Kidney glomerular epithelial cell (primary cell): ENCODE measurements at regions not wholly inside any gene's neighbourhood (a gene's known extent, or its start where the extent isn't known, plus 50 kb on each side); places are given as distances from the start of the nearest gene placed in this dataset.
A peak's percentile ranks its signal among the peaks of the same experiment; 100 is the strongest.

Source experiments
- DNase-seq: peaks from one replicate; lab custom pipeline; 2025; lab: John Stamatoyannopoulos, UW

GRCh38 chr18:32621034-32621433 lies 150.4 kb upstream of the GAREM1 start:
- DNase-seq: no peak

- DNase-seq: peak; percentile 74
These were observed 147.9 kb upstream of the GAREM1 start for GRCh38 chr18:32618546-32618945.

- no peak for DNase-seq
These were observed 143.1 kb upstream of the GAREM1 start for GRCh38 chr18:32613821-32614220.

- DNase-seq: no peak
These were observed 142.0 kb upstream of the GAREM1 start for GRCh38 chr18:32612651-32613050.

- DNase-seq: peak; percentile 82
These were observed 139.5 kb upstream of the GAREM1 start for GRCh38 chr18:32610176-32610575.

- no peak for DNase-seq
These were observed 137.1 kb upstream of the GAREM1 start for GRCh38 chr18:32607816-32608215.

GRCh38 chr18:32598144-32598543 lies 127.5 kb upstream of the GAREM1 start:
- DNase-seq: no peak

- DNase-seq: no peak
These were observed 125.8 kb upstream of the GAREM1 start for GRCh38 chr18:32596501-32596900.

GRCh38 chr18:32595832-32596231 lies 125.2 kb upstream of the GAREM1 start:
- DNase-seq: no peak

- no peak for DNase-seq
These were observed 117.5 kb upstream of the GAREM1 start for GRCh38 chr18:32588191-32588590.

- DNase-seq: no peak
These were observed 112.7 kb upstream of the GAREM1 start for GRCh38 chr18:32583431-32583830.

- peak; percentile 89 for DNase-seq
These were observed 111.8 kb upstream of the GAREM1 start for GRCh38 chr18:32582455-32582854.

- no peak for DNase-seq
These were observed 106.9 kb upstream of the GAREM1 start for GRCh38 chr18:32577561-32577960.

GRCh38 chr18:32576296-32576916 lies 105.7 kb upstream of the GAREM1 start:
- peak; percentile 23 for DNase-seq

GRCh38 chr18:32566960-32567359 lies 96.3 kb upstream of the GAREM1 start:
- DNase-seq: no peak

GRCh38 chr18:32553640-32554365 lies 83.1 kb upstream of the GAREM1 start:
- no peak for DNase-seq

GRCh38 chr18:32553174-32553573 lies 82.5 kb upstream of the GAREM1 start:
- DNase-seq: no peak

- peak; percentile 52 for DNase-seq
These were observed 81.8 kb upstream of the GAREM1 start for GRCh38 chr18:32552421-32553030.

- DNase-seq: no peak
These were observed 80.3 kb upstream of the GAREM1 start for GRCh38 chr18:32550963-32551362.

- DNase-seq: peak; percentile 22
These were observed 78.8 kb upstream of the GAREM1 start for GRCh38 chr18:32549248-32550110.

GRCh38 chr18:32548688-32549087 lies 78.0 kb upstream of the GAREM1 start:
- no peak for DNase-seq

GRCh38 chr18:32545631-32546030 lies 74.9 kb upstream of the GAREM1 start:
- DNase-seq: no peak
